WERI-Rb-1 (cell line): ENCODE measurements at regions not wholly inside any gene's neighbourhood (a gene's known extent, or its start where the extent isn't known, plus 50 kb on each side); places are given as distances from the start of the nearest gene placed in this dataset.
"Not testable (repeated sequence)": the region's sequence is repeated elsewhere in the genome, so short reads cannot be mapped to it uniquely, and the experiment has no call there.

ENCODE experiments used
- DNase-seq: peaks from one replicate; pipeline ENCODE4 v3.0.0-alpha.2; 2020
- H3K27ac ChIP-seq: fragments of 250-450 bp; sonication (Bioruptor Pico); 2 replicates; pipeline ENCODE4 v1.5.1; 2020; ENCODE audit warnings: mild to moderate bottlenecking, moderate library complexity
- H3K27me3 ChIP-seq: fragments of 250-450 bp; sonication (Bioruptor Pico); 2 replicates; pipeline ENCODE4 v1.5.1; 2021; ENCODE audit warnings: mild to moderate bottlenecking, low read depth, moderate library complexity; ENCODE audit not compliant: insufficient read depth, severe bottlenecking
- H3K36me3 ChIP-seq: fragments of 250-450 bp; sonication (Bioruptor Pico); 2 replicates; pipeline ENCODE4 v1.5.1; 2020; ENCODE audit warnings: mild to moderate bottlenecking, moderate library complexity
- H3K4me3 ChIP-seq: 2 replicates; pipeline ENCODE4 v1.5.1; 2011; ENCODE audit warnings: low read depth, mild to moderate bottlenecking, control low read depth, low read length
- H3K9me3 ChIP-seq: fragments of 250-450 bp; sonication (Bioruptor Pico); 2 replicates; pipeline ENCODE4 v1.5.1; 2021; ENCODE audit warnings: mild to moderate bottlenecking, moderate library complexity; ENCODE audit not compliant: severe bottlenecking
- TF ChIP-seq, protein P1 (sequence below): IDR thresholded peaks from 2 replicates; pipeline ENCODE4 v1.5.1; 2011; ENCODE audit warnings: low read depth, mild to moderate bottlenecking, control low read depth, inconsistent platforms, low read length

DNA sequence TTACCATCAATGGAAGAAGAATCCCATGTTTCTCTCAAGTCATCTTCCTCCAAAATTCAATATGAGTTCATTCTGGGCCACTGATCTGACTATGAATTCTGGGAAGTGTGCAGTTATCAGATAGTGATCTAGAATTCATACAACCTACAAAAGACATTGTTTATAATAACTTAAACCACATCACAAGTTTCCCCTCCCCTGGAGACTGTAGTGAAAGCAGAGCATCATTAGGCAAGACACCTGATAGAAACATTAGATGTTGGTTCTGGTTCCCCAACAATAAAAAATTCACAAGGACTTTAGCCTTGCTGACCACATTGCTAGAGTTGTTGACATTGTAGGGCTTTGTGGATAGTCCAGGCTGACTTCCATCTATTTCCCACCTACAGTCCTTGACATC lies 506.4 kb upstream of the JAG1 start:
- no peak for DNase-seq
- Histone ChIP-seq H3K4me3 (no peak overlapping the region), H3K27ac (no peak overlapping the region), H3K9me3 (peaks cover 2% of the 10 kb centered on the region), H3K36me3 (no peaks in the 10 kb centered on the region), H3K27me3 (no peaks in the 10 kb centered on the region)
- TF ChIP-seq, protein P1, sequence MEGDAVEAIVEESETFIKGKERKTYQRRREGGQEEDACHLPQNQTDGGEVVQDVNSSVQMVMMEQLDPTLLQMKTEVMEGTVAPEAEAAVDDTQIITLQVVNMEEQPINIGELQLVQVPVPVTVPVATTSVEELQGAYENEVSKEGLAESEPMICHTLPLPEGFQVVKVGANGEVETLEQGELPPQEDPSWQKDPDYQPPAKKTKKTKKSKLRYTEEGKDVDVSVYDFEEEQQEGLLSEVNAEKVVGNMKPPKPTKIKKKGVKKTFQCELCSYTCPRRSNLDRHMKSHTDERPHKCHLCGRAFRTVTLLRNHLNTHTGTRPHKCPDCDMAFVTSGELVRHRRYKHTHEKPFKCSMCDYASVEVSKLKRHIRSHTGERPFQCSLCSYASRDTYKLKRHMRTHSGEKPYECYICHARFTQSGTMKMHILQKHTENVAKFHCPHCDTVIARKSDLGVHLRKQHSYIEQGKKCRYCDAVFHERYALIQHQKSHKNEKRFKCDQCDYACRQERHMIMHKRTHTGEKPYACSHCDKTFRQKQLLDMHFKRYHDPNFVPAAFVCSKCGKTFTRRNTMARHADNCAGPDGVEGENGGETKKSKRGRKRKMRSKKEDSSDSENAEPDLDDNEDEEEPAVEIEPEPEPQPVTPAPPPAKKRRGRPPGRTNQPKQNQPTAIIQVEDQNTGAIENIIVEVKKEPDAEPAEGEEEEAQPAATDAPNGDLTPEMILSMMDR, result no peak

DNA sequence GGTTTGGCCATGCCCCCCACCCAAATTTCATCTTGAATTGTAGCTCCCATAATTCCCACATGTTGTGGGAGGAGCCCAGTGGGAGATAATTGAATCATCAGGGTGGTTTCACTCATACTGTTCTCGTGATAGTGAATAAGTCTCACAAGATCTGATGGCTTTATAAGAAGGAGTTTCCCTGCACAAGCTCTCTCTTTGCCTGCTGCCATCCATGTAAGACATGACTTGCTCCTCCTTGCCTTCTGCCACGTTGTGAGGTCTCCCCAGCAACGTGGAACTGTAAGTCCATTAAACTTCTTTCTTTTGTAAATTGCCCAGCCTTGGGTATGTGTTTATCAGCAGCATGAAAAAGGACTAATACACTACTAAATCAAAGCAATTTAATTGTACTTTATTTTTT lies 507.3 kb upstream of the JAG1 start:
- not testable (repeated sequence) for H3K36me3 ChIP-seq, H3K27ac ChIP-seq, DNase-seq, H3K27me3 ChIP-seq, H3K9me3 ChIP-seq, H3K4me3 ChIP-seq

DNA sequence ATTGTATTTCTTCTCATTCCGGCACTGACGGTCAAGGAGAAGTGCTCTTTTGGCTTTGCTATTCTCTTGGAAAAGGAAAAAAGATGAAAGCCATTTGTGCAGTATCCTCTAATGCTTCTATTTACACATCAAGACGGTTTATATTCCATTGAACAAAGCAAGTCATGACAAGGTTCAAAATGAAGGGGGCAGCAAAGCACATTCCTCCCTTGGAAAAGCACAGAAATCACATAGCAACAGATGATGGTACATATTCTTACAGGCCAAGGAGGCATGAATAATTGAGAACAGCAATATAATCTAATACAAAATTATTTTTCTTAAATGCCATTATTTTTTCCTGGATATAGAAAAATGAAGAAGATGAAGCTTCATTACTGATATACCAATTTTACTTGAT lies 508.2 kb upstream of the JAG1 start:
- H3K4me3 ChIP-seq, result no peak overlapping the region
- no peak for DNase-seq
- no peaks in the 10 kb centered on the region for H3K36me3 ChIP-seq
- H3K9me3 ChIP-seq, result peaks cover 5% of the 10 kb centered on the region
- no peaks in the 10 kb centered on the region for H3K27me3 ChIP-seq
- no peak overlapping the region for H3K27ac ChIP-seq
- TF ChIP-seq, protein P1, result 0 out of 2 replicates have a peak, but pooled peaks have one; percentile 1

DNA sequence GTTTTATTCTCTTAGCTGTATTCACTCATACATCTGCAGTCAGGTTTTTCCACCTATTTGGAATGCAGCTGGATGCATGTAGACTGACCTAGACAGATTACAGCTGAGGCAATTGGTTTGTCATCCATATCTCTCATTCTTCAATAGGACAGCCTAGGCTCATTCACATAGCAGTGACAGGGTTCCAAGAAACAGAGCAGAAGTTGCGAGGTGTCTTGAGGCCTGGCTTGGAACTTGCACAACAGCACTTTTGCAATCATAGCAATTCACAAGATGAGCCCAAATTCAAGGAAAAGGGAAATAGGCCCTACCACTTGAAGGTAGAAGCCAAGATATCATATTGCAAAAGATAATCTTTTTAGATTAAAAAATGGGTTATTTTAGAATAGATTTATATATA lies 508.9 kb upstream of the JAG1 start:
- H3K27ac ChIP-seq, result no peak overlapping the region

DNA sequence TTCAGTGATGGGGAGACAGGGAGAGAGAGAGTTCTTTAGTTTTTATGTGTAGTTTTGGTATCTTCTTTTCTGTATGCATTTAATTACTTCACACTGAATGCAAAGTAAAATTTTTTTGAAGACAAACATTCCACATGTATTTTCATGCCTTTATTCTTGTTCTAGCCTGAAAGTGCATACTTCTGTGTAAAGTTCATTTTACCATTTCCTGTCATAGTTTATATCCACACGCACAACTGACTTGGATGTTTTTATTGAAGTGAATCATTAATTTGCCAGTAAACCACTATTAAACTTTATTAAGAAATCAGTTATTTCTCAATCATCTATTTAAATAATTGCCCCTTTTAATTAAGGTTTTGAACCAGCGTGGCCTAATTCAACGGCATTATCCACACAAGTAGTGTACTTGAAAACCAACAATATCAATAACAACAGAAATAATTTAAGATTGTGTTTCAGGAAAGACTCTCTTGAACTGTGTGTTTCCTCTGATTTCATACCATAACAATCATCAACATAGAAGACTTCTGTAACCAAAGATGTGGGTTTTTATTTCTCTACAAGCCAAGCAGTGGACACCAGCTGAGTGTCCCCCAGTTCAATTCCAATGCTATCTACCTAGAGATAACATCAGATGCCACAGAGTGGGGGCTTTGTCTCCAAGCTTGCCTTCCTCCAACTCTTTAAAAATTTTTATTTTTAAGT lies 512.7 kb upstream of the JAG1 start:
- no peak for DNase-seq
- Histone ChIP-seq H3K27me3 (no peaks in the 10 kb centered on the region), H3K9me3 (peaks cover 5% of the 10 kb centered on the region), H3K36me3 (no peaks in the 10 kb centered on the region), H3K27ac (no peak overlapping the region), H3K4me3 (no peak overlapping the region)
- TF ChIP-seq, protein P1, result no peak

More for the DNA sequence above, 508.9 kb upstream of the JAG1 start:
- TF ChIP-seq, protein P1, result no peak
- no peaks in the 10 kb centered on the region for H3K27me3 ChIP-seq
- H3K4me3 ChIP-seq, result no peak overlapping the region
- DNase-seq, result no peak
- H3K36me3 ChIP-seq, result no peaks in the 10 kb centered on the region
- H3K9me3 ChIP-seq, result peaks cover 5% of the 10 kb centered on the region

DNA sequence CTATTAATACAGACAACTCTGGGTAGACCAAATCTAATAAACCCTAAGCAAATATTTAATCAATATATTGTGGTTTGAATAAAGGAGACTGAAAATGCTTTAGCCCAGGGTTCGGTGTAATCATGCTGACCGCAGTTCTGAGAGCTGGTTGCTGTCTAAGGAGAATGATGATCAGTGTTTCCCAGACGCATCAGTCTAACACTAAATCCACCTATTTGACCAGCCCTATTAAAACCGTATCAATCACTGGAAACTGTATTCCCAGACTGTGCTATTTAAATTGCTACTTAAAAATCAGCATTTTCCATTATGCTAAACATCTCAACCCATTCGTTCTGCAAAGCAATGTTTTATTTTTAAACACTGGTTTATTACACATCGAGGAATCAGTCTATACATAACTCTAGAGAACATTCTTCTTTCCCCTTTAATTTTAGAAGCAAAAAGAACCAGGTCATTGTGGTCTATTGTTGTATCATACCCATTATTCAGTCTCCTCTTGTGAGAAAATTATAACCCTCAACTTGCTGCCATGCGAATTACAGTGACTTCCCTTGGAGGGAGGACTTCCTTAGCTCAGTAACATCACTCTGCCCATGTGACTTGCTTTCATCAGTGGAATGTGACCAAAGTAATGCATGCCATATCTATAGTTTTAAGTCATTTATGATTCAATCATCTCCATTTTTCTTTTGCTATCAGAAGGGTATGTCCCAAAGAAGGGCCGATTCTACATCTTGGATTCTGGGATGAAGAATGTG lies 515.2 kb upstream of the JAG1 start:
- Histone ChIP-seq H3K4me3 (no peak overlapping the region), H3K27ac (no peak overlapping the region), H3K27me3 (no peaks in the 10 kb centered on the region), H3K36me3 (no peaks in the 10 kb centered on the region), H3K9me3 (peaks cover 5% of the 10 kb centered on the region)
- no peak for DNase-seq
- TF ChIP-seq, protein P1, result no peak
